ENCODE measurements at regions not wholly inside any gene's neighbourhood (a gene's known extent, or its start where the extent isn't known, plus 50 kb on each side); places are given as distances from the start of the nearest gene placed in this dataset.
A peak's percentile ranks its signal among the peaks of the same experiment; 100 is the strongest.
"Not testable (repeated sequence)": the region's sequence is repeated elsewhere in the genome, so short reads cannot be mapped to it uniquely, and the experiment has no call there.

GRCh38 chr12:127125607-127126259 lies 1141.2 kb upstream of the TMEM132C start:
- no peak for DNase-seq (ENCODE audit: low spot score)

GRCh38 chr12:127126260-127126628 lies 1140.7 kb upstream of the TMEM132C start:
- DNase-seq (ENCODE audit: low spot score) = no peak

GRCh38 chr12:127127897-127128296 lies 1139.1 kb upstream of the TMEM132C start:
- no peak for DNase-seq (ENCODE audit: low spot score)

- no peak for DNase-seq (ENCODE audit: low spot score)
Observed at GRCh38 chr12:127130506-127131124, 1136.4 kb upstream of the TMEM132C start.

GRCh38 chr12:127133675-127134335 lies 1133.2 kb upstream of the TMEM132C start:
- DNase-seq (ENCODE audit: low spot score) = no peak

- DNase-seq (ENCODE audit: low spot score) = not testable (repeated sequence)
Observed at GRCh38 chr12:127140864-127141484, 1126.0 kb upstream of the TMEM132C start.

GRCh38 chr12:127143020-127143419 lies 1124.0 kb upstream of the TMEM132C start:
- no peak for DNase-seq (ENCODE audit: low spot score)

- DNase-seq (ENCODE audit: low spot score) = no peak
Observed at GRCh38 chr12:127144770-127145169, 1122.2 kb upstream of the TMEM132C start.

- no peak for DNase-seq (ENCODE audit: low spot score)
Observed at GRCh38 chr12:127145241-127145928, 1121.6 kb upstream of the TMEM132C start.

GRCh38 chr12:127145929-127146789 lies 1120.8 kb upstream of the TMEM132C start:
- DNase-seq (ENCODE audit: low spot score) = peak; percentile 80

- no peak for DNase-seq (ENCODE audit: low spot score)
Observed at GRCh38 chr12:127146991-127147718, 1119.8 kb upstream of the TMEM132C start.

GRCh38 chr12:127147724-127148123 lies 1119.2 kb upstream of the TMEM132C start:
- no peak for DNase-seq (ENCODE audit: low spot score)

- no peak for DNase-seq (ENCODE audit: low spot score)
Observed at GRCh38 chr12:127148318-127148717, 1118.7 kb upstream of the TMEM132C start.

GRCh38 chr12:127149226-127149964 lies 1117.6 kb upstream of the TMEM132C start:
- no peak for DNase-seq (ENCODE audit: low spot score)

- no peak for DNase-seq (ENCODE audit: low spot score)
Observed at GRCh38 chr12:127150028-127150427, 1116.9 kb upstream of the TMEM132C start.

GRCh38 chr12:127150479-127150878 lies 1116.5 kb upstream of the TMEM132C start:
- no peak for DNase-seq (ENCODE audit: low spot score)

GRCh38 chr12:127150956-127151355 lies 1116.0 kb upstream of the TMEM132C start:
- DNase-seq (ENCODE audit: low spot score) = no peak

GRCh38 chr12:127153996-127154395 lies 1113.0 kb upstream of the TMEM132C start:
- no peak for DNase-seq (ENCODE audit: low spot score)

- not testable (repeated sequence) for DNase-seq (ENCODE audit: low spot score)
Observed at GRCh38 chr12:127154830-127155229, 1112.1 kb upstream of the TMEM132C start.
